NCI-H146 treated with DMSO at 0.1 percent for 48 hours (cell line): ENCODE measurements at regions not wholly inside any gene's neighbourhood (a gene's known extent, or its start where the extent isn't known, plus 50 kb on each side); places are given as distances from the start of the nearest gene placed in this dataset.

ENCODE experiments used
- DNase-seq: peaks from one replicate; lab custom pipeline; 2025; ENCODE audit not compliant: unreplicated experiment; lab: John Stamatoyannopoulos, UW

- no peak for DNase-seq
These were observed 700.3 kb downstream of the CDH11 start for GRCh38 chr16:64421515-64421914.

DNA sequence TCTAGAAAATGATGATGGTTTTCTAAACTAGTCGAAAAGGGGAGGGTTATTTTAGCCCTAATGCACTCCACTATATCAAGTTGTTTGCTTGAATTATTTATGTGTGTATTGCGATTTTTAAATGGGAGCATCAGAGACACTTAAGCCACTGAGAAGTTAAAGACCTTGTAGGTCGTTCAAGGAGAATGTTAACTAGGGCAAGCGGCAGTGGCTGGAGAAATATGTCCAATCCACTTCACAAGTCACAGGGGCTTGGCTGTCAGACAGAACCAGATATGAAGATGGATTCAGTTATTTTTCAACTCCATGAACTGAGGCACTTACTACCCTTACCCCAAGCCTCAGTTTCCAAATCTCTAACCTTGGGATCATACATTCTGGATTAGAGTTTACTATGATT, 702.0 kb downstream of the CDH11 start:
- no peak for DNase-seq

DNA sequence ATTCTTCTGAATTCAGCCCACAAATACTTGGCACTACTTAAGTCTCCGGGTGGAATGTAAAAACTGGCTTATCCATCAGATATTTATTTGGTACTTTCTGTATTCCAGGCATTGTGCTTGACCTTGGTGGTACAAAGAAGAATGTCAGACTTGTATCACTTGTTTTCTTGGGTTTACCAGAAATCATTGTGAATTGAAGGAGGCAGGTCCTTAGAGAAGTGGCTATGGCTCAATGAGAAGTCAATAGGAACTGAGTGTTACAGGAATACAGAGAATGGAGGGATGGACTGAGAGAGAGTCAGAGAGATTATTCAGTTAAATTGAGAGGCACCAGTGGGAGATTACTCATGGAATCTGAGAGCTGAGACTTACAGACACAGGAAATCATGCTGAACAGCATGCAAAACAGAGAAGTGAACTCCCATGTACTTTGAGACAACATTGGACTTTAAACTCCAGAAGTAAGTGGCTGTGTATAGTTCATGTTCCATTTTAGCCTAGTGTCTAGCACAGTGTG, 704.1 kb downstream of the CDH11 start:
- no peak for DNase-seq

DNA sequence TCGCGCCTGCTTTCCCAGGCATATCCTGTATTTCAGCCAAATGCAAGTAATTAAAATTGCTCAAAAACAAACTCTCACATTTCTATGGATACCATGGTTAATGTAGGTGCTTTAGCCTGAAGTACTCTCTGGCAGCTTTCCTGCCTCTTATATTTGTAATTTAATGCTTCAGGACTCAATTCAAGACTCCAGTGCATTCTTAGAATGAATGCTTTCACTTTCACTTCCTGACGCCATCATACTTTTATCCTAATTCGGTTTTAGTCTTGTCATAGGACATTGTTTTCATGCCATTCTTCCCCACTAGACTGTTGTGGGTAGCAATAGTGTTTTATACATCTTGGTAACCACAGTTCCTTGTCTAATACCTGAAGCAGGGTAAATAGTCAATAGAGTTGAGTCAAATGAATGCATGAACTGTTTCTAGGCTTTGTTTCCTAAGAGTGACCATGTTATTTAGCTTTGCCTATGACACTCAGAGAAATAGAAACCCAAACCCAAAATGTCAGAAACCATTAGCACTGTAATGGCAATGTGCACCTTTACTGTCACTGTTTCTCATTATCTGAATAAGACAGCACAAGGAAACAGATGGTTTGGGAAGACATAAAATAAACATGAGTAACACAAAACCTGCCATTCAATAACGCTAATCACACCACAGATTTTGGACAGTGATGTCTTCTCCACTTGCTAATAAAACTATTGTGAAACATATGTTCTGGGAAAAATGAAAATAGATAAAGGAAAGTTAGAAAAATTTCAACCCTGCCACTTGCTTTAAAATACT, 705.5 kb downstream of the CDH11 start:
- DNase-seq = no peak

DNA sequence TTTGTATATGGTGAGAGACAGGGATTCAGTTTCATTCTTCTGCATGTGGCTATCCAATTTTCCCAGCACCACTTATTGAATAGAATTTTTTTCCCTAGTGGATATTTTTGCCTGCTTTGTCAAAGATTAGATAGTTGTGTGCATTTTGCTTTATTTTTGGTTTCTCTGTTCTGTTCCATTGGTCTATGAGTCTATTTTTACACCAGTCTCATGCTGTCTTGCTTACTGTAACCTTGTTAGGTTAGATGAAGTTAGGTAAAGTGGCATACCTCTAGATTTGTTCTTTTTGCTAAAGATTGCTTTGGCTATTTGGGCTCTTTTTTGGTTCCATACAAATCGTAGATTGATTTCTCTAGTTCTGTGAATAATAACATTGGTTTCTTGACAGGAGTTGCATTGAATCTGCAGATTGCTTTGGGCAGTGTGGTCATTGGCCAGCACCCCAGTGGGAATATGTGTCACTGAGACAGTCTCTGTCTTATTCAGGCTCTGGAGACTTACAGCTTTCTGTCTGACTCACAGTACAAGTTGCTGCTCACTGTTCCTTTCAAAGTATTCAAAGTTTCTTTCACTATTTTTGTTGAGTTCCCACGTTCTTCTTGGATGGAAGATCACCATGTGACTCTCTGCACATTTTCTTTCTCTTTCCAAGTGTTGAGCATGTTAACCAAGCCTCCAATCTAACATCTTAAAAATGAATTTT, 709.1 kb downstream of the CDH11 start:
- no peak for DNase-seq

DNA sequence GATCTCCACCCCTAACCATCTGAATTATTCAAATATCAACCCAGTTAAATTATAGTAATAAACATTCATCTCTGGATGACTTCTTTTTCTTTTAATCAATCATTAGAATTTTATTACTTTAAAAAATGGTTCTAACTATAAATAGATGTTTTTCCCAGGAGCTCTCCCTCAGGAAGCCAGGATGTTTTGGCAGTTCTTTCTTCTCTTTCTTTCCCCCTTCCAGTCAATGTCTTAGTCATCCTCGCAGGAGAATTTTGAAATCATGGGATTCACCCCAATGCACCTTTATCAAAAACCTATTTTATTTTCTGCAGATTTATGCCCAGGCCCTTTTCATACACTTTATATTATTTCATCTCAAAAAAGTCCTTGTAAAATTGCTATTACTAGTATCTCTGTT, 711.6 kb downstream of the CDH11 start:
- no peak for DNase-seq

DNA sequence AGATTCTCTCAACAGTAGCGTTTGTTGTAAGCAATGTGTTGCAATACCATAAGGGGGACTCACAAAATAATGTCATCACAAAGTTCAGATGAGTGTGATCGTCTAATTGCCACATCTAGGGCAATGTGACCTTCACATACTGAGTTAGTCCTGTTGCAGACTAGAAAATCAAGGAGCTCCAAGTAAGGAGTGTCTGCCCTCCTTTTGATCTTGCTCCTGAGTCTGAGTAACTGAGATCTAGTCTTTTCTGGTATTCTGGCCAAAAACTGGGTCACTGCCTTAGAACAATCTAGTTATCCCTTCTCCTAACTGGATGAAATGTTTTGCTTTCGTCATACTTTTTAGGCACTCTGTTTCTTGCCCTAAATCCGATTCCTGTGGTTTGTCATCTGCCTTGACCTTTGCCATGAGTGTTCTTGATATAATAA, 712.1 kb downstream of the CDH11 start:
- DNase-seq = no peak

DNA sequence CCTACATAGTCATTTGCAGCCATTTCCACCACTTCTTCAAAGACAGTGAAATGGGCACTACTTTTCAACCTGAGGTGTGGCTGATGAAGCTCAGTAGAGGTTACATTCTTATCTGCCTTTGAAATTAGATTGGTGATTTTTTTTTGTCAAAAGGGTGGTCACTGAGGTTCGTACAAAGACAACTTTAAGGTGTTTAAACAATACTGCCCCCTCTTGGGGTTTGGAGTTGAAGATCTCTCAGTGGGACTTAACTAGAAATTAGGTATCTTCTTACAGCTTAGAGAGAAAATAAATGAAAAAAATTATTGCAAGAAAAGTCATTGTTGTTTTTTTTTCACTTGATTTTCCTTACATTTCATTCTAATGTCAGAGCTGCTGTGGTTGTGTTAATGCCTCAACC, 713.2 kb downstream of the CDH11 start:
- no peak for DNase-seq

GRCh38 chr16:64406770-64407181, 715.1 kb downstream of the CDH11 start:
- DNase-seq = no peak

DNA sequence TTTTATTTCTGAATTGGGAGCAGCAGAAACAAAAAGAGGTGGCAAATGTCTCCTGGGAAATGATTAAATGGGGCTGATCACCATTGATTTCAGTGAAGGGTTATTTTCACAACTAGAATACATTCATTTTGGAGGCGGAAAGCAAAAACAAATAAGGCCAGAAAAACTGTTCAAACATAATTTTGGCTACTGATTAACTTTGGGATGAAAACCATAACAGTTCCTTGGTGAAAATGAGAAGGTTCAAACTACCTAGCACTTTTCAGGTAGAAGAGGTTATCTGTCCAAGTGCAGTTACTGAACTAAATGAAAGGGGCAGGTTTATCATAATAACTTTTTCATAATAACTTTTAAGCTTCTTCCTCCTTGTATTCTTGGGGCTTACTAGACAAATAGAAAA, 718.5 kb downstream of the CDH11 start:
- no peak for DNase-seq

DNA sequence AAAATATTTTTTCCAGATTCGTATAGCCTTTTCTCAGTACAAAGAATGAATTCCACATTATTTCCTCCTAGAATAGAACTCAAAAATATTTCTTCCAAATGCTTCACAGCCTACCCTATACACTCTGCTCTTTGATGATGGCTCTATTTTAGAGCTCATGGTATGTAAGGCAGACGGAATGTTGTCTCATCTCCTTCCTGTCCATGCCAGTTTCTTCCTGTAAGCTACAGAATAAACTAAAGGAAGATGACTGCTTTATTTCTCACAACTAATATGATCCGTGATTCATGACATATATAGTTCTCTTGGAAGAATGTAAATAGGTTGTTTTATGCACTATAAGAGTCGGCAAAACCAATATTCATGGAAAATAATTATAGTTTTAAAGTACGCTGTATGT, 723.1 kb downstream of the CDH11 start:
- DNase-seq = no peak

DNA sequence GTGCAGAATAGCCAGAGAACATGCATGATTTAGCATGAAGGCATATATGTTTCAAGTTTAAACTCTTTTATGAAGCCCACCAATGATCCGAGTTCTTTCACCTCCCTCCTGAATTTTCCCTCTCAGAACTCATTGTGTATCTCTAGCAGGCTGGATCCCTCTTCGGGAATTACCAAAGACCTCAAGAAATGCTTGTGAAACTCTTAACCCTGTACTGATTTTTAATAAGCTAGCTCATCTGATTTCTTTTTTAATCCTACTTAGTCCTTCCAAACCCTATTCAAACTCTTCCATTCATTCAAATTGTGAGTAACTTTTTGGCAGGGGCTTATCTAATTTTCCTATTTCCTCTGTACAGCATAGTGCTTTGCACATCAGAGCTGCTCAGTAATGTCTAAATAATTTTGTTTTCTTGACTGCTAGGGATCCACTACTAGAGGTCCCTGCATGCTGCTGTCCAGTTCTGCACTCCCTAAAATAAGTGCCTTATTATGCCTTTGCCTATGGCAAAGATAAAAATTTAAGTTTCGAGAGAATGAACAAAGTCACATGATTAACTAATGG, 723.8 kb downstream of the CDH11 start:
- no peak for DNase-seq

- DNase-seq = no peak
These were observed 724.8 kb downstream of the CDH11 start for GRCh38 chr16:64397042-64397441.

- DNase-seq = no peak
These were observed 727.8 kb downstream of the CDH11 start for GRCh38 chr16:64394061-64394460.

DNA sequence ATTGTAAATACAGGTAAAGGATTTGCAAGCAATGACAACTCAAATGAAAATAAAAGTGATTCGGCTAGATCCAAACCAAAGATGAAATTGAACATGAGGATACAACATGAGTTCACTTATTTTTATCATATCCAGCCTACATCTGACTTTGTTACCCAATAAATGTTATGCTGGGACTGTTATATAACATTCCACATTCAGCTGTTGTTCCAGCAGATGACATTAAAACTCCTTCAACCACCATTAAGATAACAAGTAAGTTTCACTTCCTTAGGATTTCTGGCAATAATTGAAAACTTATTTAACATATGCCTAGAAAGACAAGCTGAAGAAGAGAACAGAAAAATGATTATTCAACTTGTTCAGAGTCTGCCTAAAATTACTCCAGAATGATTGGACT, 729.4 kb downstream of the CDH11 start:
- DNase-seq = no peak

DNA sequence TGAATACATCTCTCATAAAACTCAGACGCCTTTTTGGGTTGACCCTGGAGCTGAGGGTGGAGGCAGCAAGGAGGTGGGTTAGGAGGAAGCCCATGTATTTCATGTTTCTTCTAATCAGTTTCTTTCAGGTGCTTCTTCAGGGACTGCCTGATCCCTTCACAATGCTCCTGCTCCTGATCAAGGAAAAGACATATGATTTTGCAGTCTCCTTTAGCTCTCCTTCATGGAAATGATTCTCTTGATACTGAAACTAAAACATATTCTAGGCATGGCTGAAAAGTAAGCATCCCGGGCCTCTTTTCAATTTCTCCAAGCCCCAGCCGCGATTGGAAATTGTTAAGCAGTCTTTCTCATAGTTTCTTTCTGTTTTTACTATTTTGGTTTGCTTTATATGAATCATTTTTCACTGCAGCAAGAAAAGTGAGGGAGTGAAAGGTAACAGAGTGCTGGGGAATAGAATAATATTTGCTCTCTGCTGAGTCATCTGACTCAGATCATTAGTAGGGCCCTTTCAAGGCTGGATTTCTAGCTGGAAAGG, 730.7 kb downstream of the CDH11 start:
- DNase-seq = no peak

DNA sequence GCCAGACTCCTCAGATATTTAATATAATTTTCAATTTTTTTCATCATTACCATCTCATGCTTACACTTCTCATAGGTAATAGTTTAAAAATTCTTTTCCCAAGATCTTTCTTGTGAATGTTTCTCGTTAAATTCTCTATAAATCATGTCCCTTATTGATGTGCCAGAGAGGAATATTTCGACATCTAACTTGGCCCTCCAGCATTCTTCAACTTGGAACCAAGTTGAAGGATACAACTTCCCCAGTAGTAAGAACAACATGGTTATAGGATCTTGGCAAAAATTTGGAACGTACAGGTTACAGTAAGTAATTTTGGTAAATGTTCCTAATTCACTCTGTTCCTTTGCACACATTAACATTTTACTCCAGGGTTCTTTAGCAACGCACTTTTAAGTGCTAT, 731.8 kb downstream of the CDH11 start:
- DNase-seq = no peak

GRCh38 chr16:64384636-64385035, 737.2 kb downstream of the CDH11 start:
- no peak for DNase-seq

GRCh38 chr16:64381979-64382378, 739.9 kb downstream of the CDH11 start:
- DNase-seq = no peak

DNA sequence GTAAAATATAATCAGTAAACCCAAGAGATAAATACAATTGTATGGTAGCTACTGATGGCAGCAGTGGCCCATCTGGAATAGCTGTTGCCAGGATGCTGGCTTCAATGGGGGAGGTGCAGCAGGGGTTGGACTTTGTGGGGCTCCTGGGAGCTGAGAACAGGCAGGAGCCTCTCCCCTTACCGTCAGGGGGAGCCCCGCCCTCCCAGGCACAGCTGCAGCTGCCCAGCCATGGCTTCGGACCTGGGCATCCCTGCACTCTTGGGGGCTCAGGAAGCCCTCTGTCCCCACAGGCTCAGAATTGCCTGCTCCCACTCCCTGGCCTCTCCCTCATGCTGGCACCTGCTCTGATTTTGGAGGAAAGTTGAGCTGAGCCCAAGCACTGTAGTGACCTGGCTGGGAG, 741.1 kb downstream of the CDH11 start:
- DNase-seq = no peak

- DNase-seq = no peak
These were observed 746.4 kb downstream of the CDH11 start for GRCh38 chr16:64375391-64375980.
